Transverse colon (tissue), 4 donors: ENCODE measurements at regions not wholly inside any gene's neighbourhood (a gene's known extent, or its start where the extent isn't known, plus 50 kb on each side); places are given as distances from the start of the nearest gene placed in this dataset.

Experiments
- DNase-seq: peaks from one replicate; pipeline ENCODE4 v3.0.0-alpha.2; 2019
- H3K27ac ChIP-seq, 4 donors: fragments of 200-600 bp; sonication (generic); 2 replicates each; pipeline ENCODE4 v1.5.1; 2016 to 2018; ENCODE audit warnings: inconsistent platforms in 4 of 4
- H3K27me3 ChIP-seq: fragments of 200-600 bp; sonication (generic); 2 replicates; pipeline ENCODE4 v1.5.1; 2017; ENCODE audit warnings: inconsistent platforms
- H3K36me3 ChIP-seq, 4 donors: fragments of 200-600 bp; sonication (generic); 2 replicates each; pipeline ENCODE4 v1.5.1; 2017 to 2019; ENCODE audit warnings: inconsistent platforms in 4 of 4
- H3K4me1 ChIP-seq, 4 donors: fragments of 200-600 bp; sonication (generic); 2 replicates each; pipeline ENCODE4 v1.5.1; 2017 to 2020; ENCODE audit warnings: inconsistent platforms in 4 of 4
- H3K4me3 ChIP-seq, 4 donors: fragments of 200-600 bp; sonication (generic); 1 replicate in 1 of 4; 2 replicates in 3 of 4; pipeline versions ENCODE4 v1.5.1 to v1.6.1; 2017 to 2019; ENCODE audit warnings: inconsistent platforms in 4 of 4
- H3K9me3 ChIP-seq, 2 donors: fragments of 200-600 bp; sonication (generic); 2 replicates each; pipeline ENCODE4 v1.5.1; 2017 to 2019; ENCODE audit warnings: inconsistent platforms in 2 of 2
- CTCF ChIP-seq, 5 experiments: fragments of 200-600 bp in 3 of 5; fragments of 450-650 bp in 2 of 5; sonication (generic) in 3 of 5; IDR thresholded peaks; 1 replicate in 2 of 5; 2 replicates in 3 of 5; pipeline ENCODE4 v1.5.1; 2016 to 2017; ENCODE audit warnings: antibody characterized with exemption in 5 of 5, inconsistent platforms in 3 of 5, mild to moderate bottlenecking in 2 of 5, moderate library complexity in 1 of 5
- EP300 ChIP-seq: sonication (generic); formaldehyde crosslinking; IDR thresholded peaks from one replicate; pipeline ENCODE4 v1.6.1; 2017; ENCODE audit warnings: antibody characterized with exemption, low read depth
- POLR2A ChIP-seq: fragments of 450-650 bp; IDR thresholded peaks from one replicate; pipeline ENCODE4 v1.6.1; 2016; ENCODE audit warnings: antibody characterized with exemption, mild to moderate bottlenecking, moderate library complexity
- POLR2AphosphoS5 ChIP-seq, 3 donors: sonication (generic); formaldehyde crosslinking; IDR thresholded peaks; one replicate each; pipeline ENCODE4 v1.6.1; 2016; ENCODE audit warnings: antibody characterized with exemption in 3 of 3
- WGBS, 2 donors: methylation state at CpG; one replicate each; pipeline ENCODE4 v1.1.5; 2018; ENCODE audit warnings: low coverage in 1 of 2; 5-methylcytosine and 5-hydroxymethylcytosine counted together
- in situ Hi-C, 4 donors: fragments of 200-750 bp; cut with MboI; loops; one replicate each; pipeline versions ENCODE4 v1.15.0 to v1.15.1; 2017; ENCODE audit warnings: low sequenced_read_pairs in 3 of 4, low pct_ligation_motif_present in 1 of 4, low pct_unique_long_range_greater_than_20kb in 1 of 4
- intact Hi-C: fragments of 100-400 bp; cut with DNase I; formaldehyde crosslinking; loops from one replicate; pipeline ENCODE4 v1.15.1; 2023; ENCODE audit warnings: low total_unique reads

GRCh38 chr13:54210397-54211049 is 1181.9 kb downstream of the OLFM4 start:
- no peak for TF ChIP-seq EP300
- no peak for TF ChIP-seq POLR2AphosphoS5 (IDR thresholded peaks at IDR 0.05)
- no peak for TF ChIP-seq POLR2A
- no peak for TF ChIP-seq CTCF (IDR thresholded peaks at IDR 0.05)
- H3K4me3 ChIP-seq = no peak overlapping the region
- 72 to 83% methylated on average over 2 of the region's 2 CpGs for WGBS, 2 donors
- H3K4me1 ChIP-seq = no peaks in the 10 kb centered on the region
- H3K27ac ChIP-seq = no peak overlapping the region
- intact Hi-C loops (no loop called here), in situ Hi-C loops (no loop called here)
- DNase-seq = no peak
- H3K9me3 ChIP-seq = peaks cover 0 to 6% of the 10 kb centered on the region in 2 donors
- no peaks in the 10 kb centered on the region for H3K27me3 ChIP-seq
- no peaks in the 10 kb centered on the region for H3K36me3 ChIP-seq

- Histone ChIP-seq H3K27me3 (no peaks in the 10 kb centered on the region), H3K9me3 (no peaks in the 10 kb centered on the region), H3K36me3 (no peaks in the 10 kb centered on the region), H3K4me1 (no peaks in the 10 kb centered on the region), H3K4me3 (no peak overlapping the region), H3K27ac (no peak overlapping the region)
- DNase-seq = no peak
- WGBS, 2 donors = 46 to 48% methylated on average over 2 of the region's 2 CpGs
- in situ Hi-C loops (no loop called here), intact Hi-C loops (no loop called here)
- TF ChIP-seq POLR2AphosphoS5 (IDR thresholded peaks at IDR 0.05) (no peak), CTCF (IDR thresholded peaks at IDR 0.05) (no peak), EP300 (no peak), POLR2A (no peak)
These were observed 1187.6 kb downstream of the OLFM4 start for GRCh38 chr13:54216221-54216620.

GRCh38 chr13:54226876-54227275 is 1198.3 kb downstream of the OLFM4 start:
- DNase-seq = no peak
- Histone ChIP-seq H3K27me3 (no peaks in the 10 kb centered on the region), H3K9me3 (no peaks in the 10 kb centered on the region), H3K36me3 (no peaks in the 10 kb centered on the region), H3K27ac (no peak overlapping the region), H3K4me3 (no peak overlapping the region), H3K4me1 (no peaks in the 10 kb centered on the region)
- WGBS, 2 donors = 61% methylated on average over 1 of the region's 1 CpG; no CpG with 5 or more reads in 1 of the 2 donors
- in situ Hi-C loops = no loop called here
- intact Hi-C loops = no loop called here
- TF ChIP-seq CTCF (IDR thresholded peaks at IDR 0.05) (no peak), EP300 (no peak), POLR2A (no peak), POLR2AphosphoS5 (IDR thresholded peaks at IDR 0.05) (no peak)

- Histone ChIP-seq H3K4me1 (no peaks in the 10 kb centered on the region), H3K27me3 (no peaks in the 10 kb centered on the region), H3K27ac (no peak overlapping the region), H3K4me3 (no peak overlapping the region), H3K9me3 (peaks cover 0 to 3% of the 10 kb centered on the region in 2 donors), H3K36me3 (no peaks in the 10 kb centered on the region)
- intact Hi-C loops (no loop called here), in situ Hi-C loops (no loop called here)
- no peak for TF ChIP-seq POLR2AphosphoS5 (IDR thresholded peaks at IDR 0.05)
- no peak for TF ChIP-seq POLR2A
- no peak for TF ChIP-seq EP300
- no peak for TF ChIP-seq CTCF (IDR thresholded peaks at IDR 0.05)
- WGBS, 2 donors = 42 to 46% methylated on average over 1 of the region's 1 CpG
- no peak for DNase-seq
These were observed 1204.1 kb downstream of the OLFM4 start for GRCh38 chr13:54232700-54233099.
